Ishikawa (cell line): ENCODE measurements at regions not wholly inside any gene's neighbourhood (a gene's known extent, or its start where the extent isn't known, plus 50 kb on each side); places are given as distances from the start of the nearest gene placed in this dataset.

Source experiments
- CEBPB ChIP-seq: IDR thresholded peaks from 2 replicates; pipeline ENCODE4 v1.6.1; 2012
- CREB1 ChIP-seq: IDR thresholded peaks from 2 replicates; pipeline ENCODE4 v1.6.1; 2012; ENCODE audit warnings: low read depth
- EGR1 ChIP-seq: IDR thresholded peaks from 2 replicates; pipeline ENCODE4 v1.6.1; 2012
- EP300 ChIP-seq: IDR thresholded peaks from 2 replicates; pipeline ENCODE4 v1.6.1; 2012; ENCODE audit warnings: borderline replicate concordance
- FOXM1 ChIP-seq: IDR thresholded peaks from 2 replicates; pipeline ENCODE4 v1.6.1; 2012; ENCODE audit warnings: low read depth, borderline replicate concordance
- MAX ChIP-seq: IDR thresholded peaks from 2 replicates; pipeline ENCODE4 v1.6.1; 2012
- NFIC ChIP-seq: IDR thresholded peaks from 2 replicates; pipeline ENCODE4 v1.6.1; 2012
- RAD21 ChIP-seq: IDR thresholded peaks from 2 replicates; pipeline ENCODE4 v1.6.1; 2012; ENCODE audit warnings: low read depth
- REST ChIP-seq: IDR thresholded peaks from 2 replicates; pipeline ENCODE4 v1.6.1; 2012; ENCODE audit warnings: low read depth, mild to moderate bottlenecking
- TAF1 ChIP-seq: IDR thresholded peaks from 2 replicates; pipeline ENCODE4 v1.6.1; 2012; ENCODE audit warnings: low read depth, mild to moderate bottlenecking
- TCF12 ChIP-seq: IDR thresholded peaks from 2 replicates; pipeline ENCODE4 v1.6.1; 2012; ENCODE audit warnings: low read depth
- TEAD4 ChIP-seq: IDR thresholded peaks from 2 replicates; pipeline ENCODE4 v1.6.1; 2012
- USF1 ChIP-seq: IDR thresholded peaks from 2 replicates; pipeline ENCODE4 v1.6.1; 2012
- YY1 ChIP-seq: IDR thresholded peaks from 2 replicates; pipeline ENCODE4 v1.6.1; 2012; ENCODE audit warnings: low read depth
- ZBTB7A ChIP-seq: IDR thresholded peaks from 2 replicates; pipeline ENCODE4 v1.6.1; 2012; ENCODE audit warnings: low read depth

GRCh38 chr5:89123581-89123980 is 240.6 kb upstream of the MEF2C start:
- TF ChIP-seq CEBPB = no peak
- TF ChIP-seq REST = no peak
- no peak for TF ChIP-seq NFIC
- no peak for TF ChIP-seq EP300
- TF ChIP-seq ZBTB7A = no peak
- no peak for TF ChIP-seq TAF1
- TF ChIP-seq TCF12 = no peak
- TF ChIP-seq EGR1 = no peak

- TF ChIP-seq USF1 (no peak), TEAD4 (no peak), RAD21 (no peak), TAF1 (no peak), FOXM1 (no peak), MAX (no peak), REST (no peak), CREB1 (no peak), CEBPB (no peak)
Observed at GRCh38 chr5:89120719-89121118, 237.7 kb upstream of the MEF2C start.

- TF ChIP-seq TEAD4 (no peak), CREB1 (no peak), EGR1 (no peak), USF1 (no peak), TAF1 (no peak), FOXM1 (no peak), REST (no peak), RAD21 (no peak)
Observed at GRCh38 chr5:89117124-89117644, 234.2 kb upstream of the MEF2C start.

- TF ChIP-seq TAF1 (no peak), CEBPB (no peak), RAD21 (no peak), YY1 (no peak)
Observed at GRCh38 chr5:89110916-89111646, 228.1 kb upstream of the MEF2C start.

- no peak for TF ChIP-seq NFIC
- no peak for TF ChIP-seq TEAD4
- TF ChIP-seq MAX = no peak
- no peak for TF ChIP-seq EGR1
- no peak for TF ChIP-seq TCF12
Observed at GRCh38 chr5:89106480-89106879, 223.5 kb upstream of the MEF2C start.
